HG03354 (cell line): ENCODE measurements at regions not wholly inside any gene's neighbourhood (a gene's known extent, or its start where the extent isn't known, plus 50 kb on each side); places are given as distances from the start of the nearest gene placed in this dataset.

Experiments used
- ATAC-seq: cut with Tn5 transposase; IDR thresholded peaks from one replicate; pipeline ENCODE4 v1.9.1; 2021; ENCODE audit warnings: mild to moderate bottlenecking; ENCODE audit not compliant: unreplicated experiment, poor library complexity, severe bottlenecking

- no peak for ATAC-seq
These were observed 99.4 kb downstream of the DIRAS3 start for GRCh38 chr1:67951014-67951413.

- no peak for ATAC-seq
These were observed 102.0 kb downstream of the DIRAS3 start for GRCh38 chr1:67948151-67949080.

GRCh38 chr1:67947114-67947513, 103.3 kb downstream of the DIRAS3 start:
- no peak for ATAC-seq

GRCh38 chr1:67945733-67946374, 104.6 kb downstream of the DIRAS3 start:
- ATAC-seq, result no peak

- ATAC-seq, result no peak
These were observed 108.2 kb downstream of the DIRAS3 start for GRCh38 chr1:67942274-67942673.

- ATAC-seq, result no peak
These were observed 108.5 kb upstream of the GNG12 start for GRCh38 chr1:67941746-67942145.

GRCh38 chr1:67941155-67941554, 107.9 kb upstream of the GNG12 start:
- no peak for ATAC-seq

- ATAC-seq, result no peak
These were observed 106.7 kb upstream of the GNG12 start for GRCh38 chr1:67939942-67940341.

GRCh38 chr1:67939186-67939743, 106.0 kb upstream of the GNG12 start:
- ATAC-seq, result no peak

GRCh38 chr1:67937651-67938050, 104.4 kb upstream of the GNG12 start:
- ATAC-seq, result no peak

- no peak for ATAC-seq
These were observed 103.7 kb upstream of the GNG12 start for GRCh38 chr1:67937010-67937409.

- no peak for ATAC-seq
These were observed 102.3 kb upstream of the GNG12 start for GRCh38 chr1:67935560-67935959.

GRCh38 chr1:67931198-67931597, 97.9 kb upstream of the GNG12 start:
- no peak for ATAC-seq

GRCh38 chr1:67923074-67923473, 89.8 kb upstream of the GNG12 start:
- no peak for ATAC-seq

GRCh38 chr1:67921725-67922489, 88.6 kb upstream of the GNG12 start:
- ATAC-seq, result no peak

- no peak for ATAC-seq
These were observed 86.2 kb upstream of the GNG12 start for GRCh38 chr1:67919274-67920072.

- no peak for ATAC-seq
These were observed 84.8 kb upstream of the GNG12 start for GRCh38 chr1:67918067-67918466.

- no peak for ATAC-seq
These were observed 83.7 kb upstream of the GNG12 start for GRCh38 chr1:67917006-67917405.

- no peak for ATAC-seq
These were observed 83.0 kb upstream of the GNG12 start for GRCh38 chr1:67916140-67916886.
